IPS-20b (cell line): ENCODE measurements at regions not wholly inside any gene's neighbourhood (a gene's known extent, or its start where the extent isn't known, plus 50 kb on each side); places are given as distances from the start of the nearest gene placed in this dataset.
"Not testable (repeated sequence)": the region's sequence is repeated elsewhere in the genome, so short reads cannot be mapped to it uniquely, and the experiment has no call there.

Source experiments
- H3K27ac ChIP-seq: one replicate; pipeline ENCODE4 v1.5.1; 2013; ENCODE audit warnings: low read length
- H3K27me3 ChIP-seq: 2 replicates; pipeline ENCODE4 v1.6.1; 2013; ENCODE audit warnings: mild to moderate bottlenecking, low read length, inconsistent platforms; ENCODE audit not compliant: insufficient read depth
- H3K36me3 ChIP-seq: 2 replicates; pipeline ENCODE4 v1.6.1; 2013; ENCODE audit warnings: low read depth, mild to moderate bottlenecking, inconsistent platforms, low read length, moderate library complexity; ENCODE audit not compliant: insufficient read depth
- H3K4me1 ChIP-seq: 2 replicates; pipeline ENCODE4 v1.6.1; 2013; ENCODE audit warnings: mild to moderate bottlenecking, control low read depth, inconsistent platforms, low read length, moderate library complexity; ENCODE audit not compliant: insufficient read depth
- H3K4me3 ChIP-seq: 2 replicates; pipeline ENCODE4 v1.5.1; 2013; ENCODE audit warnings: mild to moderate bottlenecking, low read length, inconsistent platforms
- H3K9ac ChIP-seq: 2 replicates; pipeline ENCODE4 v1.6.1; 2013; ENCODE audit warnings: low read depth, mild to moderate bottlenecking, inconsistent platforms, low read length, moderate library complexity
- H3K9me3 ChIP-seq: 2 replicates; pipeline ENCODE4 v1.6.1; 2013; ENCODE audit warnings: mild to moderate bottlenecking, low read depth, low read length, inconsistent platforms; ENCODE audit not compliant: insufficient read depth

DNA sequence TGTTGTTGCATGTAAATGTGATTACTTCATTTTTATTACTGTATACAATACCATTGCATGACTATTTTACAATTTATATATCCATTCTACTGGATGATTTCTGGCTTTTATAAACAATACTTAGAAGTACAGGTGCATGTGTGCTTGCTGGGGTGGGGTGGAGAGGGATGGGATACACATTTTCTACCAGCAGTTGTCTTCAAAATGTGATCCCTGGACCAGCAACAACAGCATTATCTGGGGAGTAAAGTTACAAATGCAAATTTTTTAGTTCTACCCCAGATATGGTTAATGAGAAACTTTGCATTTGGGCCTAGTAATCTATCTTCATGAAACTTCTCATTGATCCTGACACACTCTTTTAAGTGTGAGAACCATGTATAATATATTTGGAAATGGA is 905.4 kb upstream of the ATXN7L3B start:
- H3K36me3 ChIP-seq = no peaks in the 10 kb centered on the region
- H3K4me3 ChIP-seq = no peak overlapping the region
- H3K4me1 ChIP-seq = peaks cover 14% of the 10 kb centered on the region; the same call in 1 of the 2 replicates
- H3K27me3 ChIP-seq = no peaks in the 10 kb centered on the region
- H3K27ac ChIP-seq = no peak overlapping the region
- H3K9ac ChIP-seq = no peak overlapping the region
- H3K9me3 ChIP-seq = no peaks in the 10 kb centered on the region

DNA sequence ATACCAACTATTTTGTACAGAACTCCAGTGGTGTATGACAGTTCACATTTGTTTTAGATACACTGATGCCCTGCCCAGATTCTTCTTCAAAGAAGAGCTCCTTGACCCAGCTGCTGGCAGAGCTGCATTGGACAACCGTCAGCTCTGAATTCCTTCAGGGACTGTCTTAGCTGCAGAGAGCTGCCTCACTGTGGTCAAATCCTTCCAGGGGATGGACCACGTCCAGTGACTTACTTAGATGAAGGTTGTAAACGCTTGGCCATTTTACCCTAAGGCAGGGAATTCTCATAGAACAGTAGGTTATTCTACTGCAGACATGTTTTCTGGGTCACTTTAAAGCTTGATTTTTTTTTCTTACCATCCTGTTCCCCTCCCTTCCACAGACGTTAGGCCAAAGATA is 905.0 kb upstream of the ATXN7L3B start:
- Histone ChIP-seq H3K27me3 (no peaks in the 10 kb centered on the region), H3K9ac (no peak overlapping the region), H3K27ac (no peak overlapping the region), H3K36me3 (no peaks in the 10 kb centered on the region), H3K4me3 (no peak overlapping the region), H3K9me3 (no peaks in the 10 kb centered on the region), H3K4me1 (peaks cover 14% of the 10 kb centered on the region; the same call in 1 of the 2 replicates)

DNA sequence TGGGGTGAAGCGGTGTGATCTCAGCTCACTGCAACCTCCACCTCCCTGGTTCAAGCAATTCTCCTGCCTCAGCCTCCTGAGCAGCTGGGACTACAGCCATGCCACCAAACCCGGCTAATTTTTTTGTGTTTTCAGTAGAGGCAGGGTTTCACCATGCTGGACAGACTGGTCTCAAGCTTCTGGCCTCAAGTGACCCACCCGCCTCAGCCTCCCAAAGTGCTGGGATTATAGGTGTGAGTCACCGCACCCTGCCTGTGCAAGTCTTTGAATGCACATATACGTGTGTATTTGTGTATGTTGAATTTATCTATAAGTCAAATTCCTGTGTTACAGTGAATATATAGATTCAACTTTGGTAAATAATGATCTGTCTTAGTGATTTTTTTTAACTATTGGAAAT is 898.2 kb upstream of the ATXN7L3B start:
- not testable (repeated sequence) for H3K9ac ChIP-seq, H3K36me3 ChIP-seq, H3K4me3 ChIP-seq, H3K4me1 ChIP-seq, H3K27ac ChIP-seq, H3K27me3 ChIP-seq, H3K9me3 ChIP-seq

DNA sequence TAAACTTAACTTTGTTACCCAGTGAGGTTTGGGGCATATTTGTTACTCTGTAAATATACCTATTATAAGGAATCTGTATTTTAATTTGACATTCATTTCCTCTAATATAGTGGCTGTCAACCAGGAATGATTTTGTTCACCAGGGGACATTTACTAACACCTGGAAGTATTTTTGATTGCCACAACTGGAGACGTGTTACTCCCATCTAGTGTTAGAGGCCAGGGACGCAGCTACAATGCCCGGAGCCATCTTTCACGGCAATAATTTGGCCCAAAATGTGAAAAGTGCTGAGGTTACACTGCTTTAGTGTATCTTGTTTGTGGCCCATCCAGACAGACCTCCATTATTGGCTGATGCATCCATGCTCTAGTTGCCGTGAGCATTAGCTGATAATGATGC is 881.3 kb upstream of the ATXN7L3B start:
- Histone ChIP-seq H3K27ac (no peak overlapping the region), H3K9me3 (peaks cover 21% of the 10 kb centered on the region), H3K9ac (no peak overlapping the region), H3K4me1 (no peaks in the 10 kb centered on the region), H3K4me3 (no peak overlapping the region), H3K27me3 (no peaks in the 10 kb centered on the region), H3K36me3 (no peaks in the 10 kb centered on the region)

DNA sequence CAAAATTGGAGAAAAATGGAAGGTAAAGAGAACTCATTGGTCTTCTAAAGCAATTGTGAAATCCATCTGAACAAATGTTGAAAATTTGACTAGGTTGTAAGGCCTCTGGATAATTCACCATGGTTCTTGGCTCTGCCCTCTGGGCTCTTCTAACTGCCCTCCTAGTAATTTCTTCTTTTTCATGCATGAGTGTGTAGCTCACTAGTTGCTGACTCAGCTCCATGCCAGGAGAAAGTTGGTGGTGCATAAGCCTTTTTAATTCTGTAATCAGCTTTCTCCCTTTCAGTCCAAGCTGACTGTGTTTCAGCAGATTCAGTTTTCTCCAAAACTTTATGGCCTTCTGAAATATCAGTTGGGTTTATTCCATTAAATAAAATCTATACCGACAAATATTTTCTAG is 877.8 kb upstream of the ATXN7L3B start:
- Histone ChIP-seq H3K9ac (no peak overlapping the region), H3K4me3 (no peak overlapping the region), H3K9me3 (no peaks in the 10 kb centered on the region), H3K36me3 (no peaks in the 10 kb centered on the region), H3K27ac (no peak overlapping the region), H3K4me1 (no peaks in the 10 kb centered on the region), H3K27me3 (no peaks in the 10 kb centered on the region)

DNA sequence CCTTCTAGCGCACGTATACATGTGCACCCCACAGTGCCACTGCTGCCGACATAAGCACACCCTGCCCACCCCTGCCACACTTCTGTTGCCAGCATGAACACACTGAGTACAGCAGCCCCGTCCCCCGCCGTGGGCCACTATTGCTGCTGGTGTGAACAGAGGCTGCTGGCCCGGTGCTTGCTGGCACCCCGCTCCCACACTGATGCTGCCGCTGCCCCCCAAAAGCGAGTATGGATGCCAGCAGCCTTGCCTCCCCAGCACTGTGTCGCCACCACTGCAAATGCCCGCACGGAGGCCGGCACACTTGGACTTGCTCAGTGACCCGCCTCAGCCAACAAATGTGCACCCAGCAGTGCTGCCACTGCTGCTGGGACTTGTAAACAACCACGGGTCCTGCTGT is 872.4 kb upstream of the ATXN7L3B start:
- H3K27me3 ChIP-seq = no peaks in the 10 kb centered on the region
- H3K4me3 ChIP-seq = no peak overlapping the region
- H3K36me3 ChIP-seq = no peaks in the 10 kb centered on the region
- no peaks in the 10 kb centered on the region for H3K4me1 ChIP-seq
- H3K9ac ChIP-seq = no peak overlapping the region
- no peaks in the 10 kb centered on the region for H3K9me3 ChIP-seq
- no peak overlapping the region for H3K27ac ChIP-seq

DNA sequence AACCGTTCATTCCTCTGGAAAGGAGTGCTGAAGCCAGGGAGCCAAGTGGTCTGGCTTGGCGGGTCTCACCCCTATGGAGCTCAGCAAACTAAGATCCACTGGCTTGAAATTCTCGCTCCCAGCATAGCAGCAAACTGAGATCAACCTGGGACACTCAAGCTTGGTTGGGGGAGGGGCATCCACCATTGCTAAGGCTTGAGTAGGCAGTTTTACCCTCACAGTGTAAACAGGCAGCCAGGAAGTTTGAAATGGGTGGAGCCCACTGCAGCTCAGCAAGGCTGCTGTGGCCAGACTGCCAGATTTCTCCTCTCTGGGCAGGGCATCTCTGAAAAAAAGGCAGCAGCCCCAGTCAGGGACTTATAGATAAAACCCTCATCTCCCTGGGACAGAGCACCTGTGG is 866.1 kb upstream of the ATXN7L3B start:
- not testable (repeated sequence) for H3K9ac ChIP-seq, H3K4me1 ChIP-seq, H3K27me3 ChIP-seq, H3K9me3 ChIP-seq, H3K4me3 ChIP-seq, H3K36me3 ChIP-seq, H3K27ac ChIP-seq

DNA sequence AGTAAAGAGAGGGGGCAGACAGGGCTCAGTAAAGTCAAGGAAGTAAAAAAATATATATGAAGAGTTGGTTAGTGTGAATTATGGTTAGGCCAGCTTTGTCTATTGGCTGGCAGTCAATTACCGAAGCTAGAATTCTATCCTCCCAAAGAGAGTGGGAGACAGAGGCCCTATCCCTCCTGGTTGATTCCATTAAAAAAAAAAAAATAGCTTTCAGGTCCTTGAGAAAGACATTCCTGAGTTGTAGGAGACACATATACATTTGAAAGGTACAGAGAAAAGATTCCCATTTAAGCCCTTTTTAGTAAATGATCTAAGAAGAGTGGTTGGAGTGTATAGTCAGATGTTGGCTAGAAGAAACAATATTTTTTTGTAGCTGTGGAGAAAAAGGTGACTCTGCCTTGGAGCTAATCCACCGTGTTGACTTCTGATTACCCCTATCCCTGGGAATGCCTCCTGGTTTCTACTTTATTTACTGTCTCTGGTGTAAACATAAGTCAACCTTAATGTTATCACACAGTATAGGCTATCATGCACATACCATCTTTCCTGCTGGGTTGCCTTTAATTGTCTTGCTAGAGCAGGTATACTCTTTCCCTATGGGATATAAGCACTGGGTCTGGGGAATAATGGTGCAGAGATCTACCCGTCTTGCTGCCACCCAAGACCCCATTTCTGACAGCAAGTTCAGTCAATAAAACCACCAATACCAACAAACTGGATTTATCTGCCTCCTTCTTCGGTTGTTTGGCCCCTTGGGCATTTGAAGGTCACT is 859.9 kb upstream of the ATXN7L3B start:
- peak overlapping the region; percentile 55 for H3K27ac ChIP-seq
- H3K4me1 ChIP-seq = peaks cover 8% of the 10 kb centered on the region
- H3K4me3 ChIP-seq = no peak overlapping the region
- H3K9me3 ChIP-seq = no peaks in the 10 kb centered on the region
- no peak overlapping the region for H3K9ac ChIP-seq
- no peaks in the 10 kb centered on the region for H3K27me3 ChIP-seq
- H3K36me3 ChIP-seq = no peaks in the 10 kb centered on the region

DNA sequence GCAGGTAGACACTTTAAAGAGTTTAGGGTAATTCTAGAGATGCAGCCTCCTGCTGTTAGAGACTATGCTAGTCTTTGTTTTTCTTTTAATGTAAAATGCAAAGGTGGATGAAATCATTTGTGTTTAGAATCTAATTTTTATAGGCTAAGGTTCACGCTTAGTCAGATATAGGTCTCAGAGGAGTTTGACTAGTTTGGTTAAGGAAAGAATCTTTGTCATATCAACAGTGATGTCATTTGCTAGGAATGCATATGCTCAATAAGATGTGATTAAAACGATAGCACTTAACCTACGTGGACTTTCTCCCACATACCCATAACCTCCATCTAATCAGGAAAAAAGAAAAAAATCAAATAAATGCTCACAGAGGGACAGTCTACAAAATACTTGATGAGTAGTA is 859.3 kb upstream of the ATXN7L3B start:
- no peak overlapping the region for H3K4me3 ChIP-seq
- H3K4me1 ChIP-seq = peaks cover 8% of the 10 kb centered on the region
- no peaks in the 10 kb centered on the region for H3K9me3 ChIP-seq
- no peak overlapping the region for H3K9ac ChIP-seq
- no peaks in the 10 kb centered on the region for H3K36me3 ChIP-seq
- no peaks in the 10 kb centered on the region for H3K27me3 ChIP-seq
- no peak overlapping the region for H3K27ac ChIP-seq

DNA sequence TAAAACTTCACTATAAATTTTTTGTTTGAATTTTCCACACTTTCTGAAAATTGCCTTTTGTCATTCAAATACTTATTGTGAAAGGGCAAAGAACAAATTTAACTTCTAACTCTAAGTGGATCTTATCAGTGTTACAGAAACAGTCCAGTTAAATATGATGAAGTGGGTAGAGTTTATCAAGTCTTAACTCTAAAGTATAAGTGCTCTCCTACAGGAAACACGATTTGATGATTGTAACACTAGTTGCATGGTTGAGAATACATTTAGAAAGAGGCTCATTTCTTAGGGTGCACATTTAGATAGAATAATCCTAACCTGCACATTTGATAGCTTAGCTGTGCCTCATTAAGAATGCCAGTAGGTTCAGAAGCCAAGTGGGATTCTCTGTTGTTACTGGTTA is 838.3 kb upstream of the ATXN7L3B start:
- Histone ChIP-seq H3K27ac (no peak overlapping the region), H3K4me1 (no peaks in the 10 kb centered on the region), H3K27me3 (no peaks in the 10 kb centered on the region), H3K9me3 (no peaks in the 10 kb centered on the region), H3K36me3 (no peaks in the 10 kb centered on the region), H3K9ac (no peak overlapping the region), H3K4me3 (no peak overlapping the region)

DNA sequence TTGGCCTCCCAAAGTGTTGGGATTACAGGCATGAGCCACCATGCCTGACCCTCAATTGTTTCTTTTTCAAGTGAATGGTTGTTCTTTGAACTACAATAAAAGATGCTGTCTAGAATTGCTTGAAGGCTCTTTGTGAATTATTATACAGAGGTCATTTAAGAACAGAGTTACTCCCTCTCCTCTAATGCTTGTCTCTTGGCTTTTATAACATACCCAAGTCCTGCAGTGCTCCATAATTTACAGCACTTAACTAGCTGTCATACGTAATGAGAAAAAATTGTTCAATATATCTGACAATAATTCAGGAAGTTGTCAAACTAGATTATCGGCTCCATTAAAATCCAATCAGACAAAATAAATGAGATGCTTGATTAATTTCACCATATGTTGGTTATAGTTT is 823.0 kb upstream of the ATXN7L3B start:
- Histone ChIP-seq H3K27ac (no peak overlapping the region), H3K36me3 (no peaks in the 10 kb centered on the region), H3K9ac (no peak overlapping the region)

DNA sequence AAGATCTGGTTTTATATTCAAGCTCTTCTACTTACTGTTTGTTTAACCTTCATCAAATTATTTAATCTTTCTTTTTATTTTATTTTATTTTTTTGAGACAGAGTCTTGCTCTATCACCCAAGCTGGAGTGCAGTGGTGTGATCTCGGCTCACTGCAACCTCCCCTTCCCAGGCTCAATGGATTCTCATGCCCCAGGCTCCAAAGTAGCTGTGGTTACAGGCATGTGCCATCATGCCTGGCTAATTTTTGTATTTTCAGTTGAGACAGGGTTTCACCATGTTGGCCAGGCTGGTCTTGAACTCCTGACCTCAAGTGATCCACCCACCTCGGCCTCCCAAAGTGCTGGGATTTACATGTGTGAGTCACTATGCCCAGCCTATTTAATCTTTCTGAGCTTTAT is 821.5 kb upstream of the ATXN7L3B start:
- not testable (repeated sequence) for H3K27ac ChIP-seq, H3K36me3 ChIP-seq

More for the DNA sequence above, 823.0 kb upstream of the ATXN7L3B start:
- Histone ChIP-seq H3K9me3 (no peaks in the 10 kb centered on the region), H3K4me3 (no peak overlapping the region), H3K27me3 (no peaks in the 10 kb centered on the region), H3K4me1 (no peaks in the 10 kb centered on the region)

More for the DNA sequence above, 821.5 kb upstream of the ATXN7L3B start:
- H3K4me3 ChIP-seq, H3K9me3 ChIP-seq, H3K27me3 ChIP-seq, H3K9ac ChIP-seq, H3K4me1 ChIP-seq: not testable (repeated sequence)
